HG03575 (cell line): ENCODE measurements at regions not wholly inside any gene's neighbourhood (a gene's known extent, or its start where the extent isn't known, plus 50 kb on each side); places are given as distances from the start of the nearest gene placed in this dataset.

Source experiments
- ATAC-seq: cut with Tn5 transposase; IDR thresholded peaks from one replicate; pipeline ENCODE4 v1.9.1; 2021; ENCODE audit not compliant: unreplicated experiment, insufficient number of reproducible peaks, low FRiP score; ENCODE audit errors: extremely low read depth

DNA sequence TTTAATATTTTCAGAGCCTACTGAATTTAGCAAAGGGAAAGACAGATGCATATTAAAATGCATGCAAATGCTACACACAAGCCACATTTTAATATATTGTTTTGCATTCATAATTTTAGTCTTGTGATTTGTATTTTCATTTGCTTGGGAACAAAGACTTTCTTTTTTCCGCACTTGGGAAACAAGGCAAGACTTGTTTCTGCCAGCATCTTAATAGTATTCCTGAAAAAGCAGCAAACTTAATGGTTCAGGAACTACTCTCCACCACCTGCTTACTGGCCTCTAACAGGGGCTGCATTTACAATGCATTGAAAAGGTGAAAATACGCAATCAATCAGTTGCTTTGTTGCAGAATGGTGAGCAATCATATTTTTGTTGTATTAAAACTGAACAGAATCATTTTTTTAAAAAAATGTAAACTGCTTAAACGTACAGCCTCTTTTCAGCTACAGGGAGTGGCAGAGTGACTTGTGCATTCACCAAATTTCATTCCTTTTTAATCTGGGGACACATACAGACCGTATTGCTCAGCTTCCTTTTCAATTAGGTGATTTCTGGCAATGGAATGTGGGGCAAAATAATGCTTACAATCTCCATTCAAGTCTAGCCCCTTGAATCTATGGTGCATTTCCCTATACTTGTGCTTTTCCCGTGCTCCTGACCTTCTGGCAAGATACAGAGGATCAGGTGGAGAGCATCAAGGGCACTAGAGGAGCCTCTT, 144.1 kb upstream of the BTG1 start:
- ATAC-seq: no peak

DNA sequence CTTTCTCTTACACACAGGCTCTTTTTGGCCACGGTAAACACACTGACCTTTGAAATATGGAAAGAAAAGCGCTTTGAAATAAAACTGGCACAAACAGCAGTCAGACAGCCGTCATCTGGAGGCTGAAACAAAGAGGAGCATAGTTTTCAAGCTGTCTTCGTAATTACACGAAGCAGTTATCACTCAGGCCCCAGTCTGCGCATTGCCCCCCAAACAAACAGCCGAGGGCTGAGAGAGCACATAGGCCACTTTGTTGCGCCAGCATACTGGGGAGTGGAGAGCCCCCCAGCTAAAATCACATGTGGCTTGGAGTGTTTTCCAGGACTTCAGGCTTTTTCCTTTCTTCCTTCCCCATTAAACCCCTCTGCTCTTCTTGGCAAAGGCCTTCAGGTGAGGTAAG, 142.9 kb upstream of the BTG1 start:
- ATAC-seq: no peak

DNA sequence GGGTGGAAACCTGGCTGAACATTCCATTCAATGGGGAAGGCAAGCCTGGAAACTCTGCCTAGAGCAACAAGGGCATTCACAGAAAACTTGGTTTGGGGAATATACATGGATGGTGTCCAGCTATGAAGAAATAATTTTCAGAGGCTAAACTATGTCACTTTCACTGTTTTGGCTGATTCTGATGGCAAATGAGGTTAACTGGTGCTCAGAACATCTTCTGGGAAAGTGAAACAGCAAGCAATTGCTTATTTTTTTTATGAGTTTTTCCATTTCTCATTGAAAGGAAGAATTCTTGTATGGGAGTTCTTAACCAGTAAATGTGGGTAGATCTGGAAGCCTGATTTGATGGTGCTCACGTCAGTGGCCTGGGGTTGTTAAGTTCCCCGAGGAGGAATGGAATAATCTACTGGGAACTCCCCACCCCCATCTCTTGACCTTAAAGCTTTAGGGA, 132.8 kb upstream of the BTG1 start:
- ATAC-seq: no peak

DNA sequence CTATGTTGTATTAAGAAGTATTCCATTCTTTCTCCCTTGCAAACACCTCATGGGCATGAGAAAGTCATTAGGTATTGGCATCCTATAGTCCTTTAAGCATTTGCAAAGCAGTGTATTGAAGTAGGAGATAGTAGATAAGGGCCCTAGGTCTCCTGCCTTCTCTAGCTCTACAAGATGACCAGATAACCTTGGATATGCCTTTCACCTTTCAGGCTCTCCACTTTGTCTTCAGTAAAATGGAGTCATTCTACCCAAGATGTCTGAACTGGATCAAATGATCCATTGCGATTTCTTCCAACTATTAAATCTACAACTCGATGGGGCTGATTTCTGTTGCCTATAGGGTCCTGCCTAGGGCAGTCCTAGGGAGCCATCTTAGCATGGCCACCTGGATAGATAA, 132.1 kb upstream of the BTG1 start:
- no peak for ATAC-seq

DNA sequence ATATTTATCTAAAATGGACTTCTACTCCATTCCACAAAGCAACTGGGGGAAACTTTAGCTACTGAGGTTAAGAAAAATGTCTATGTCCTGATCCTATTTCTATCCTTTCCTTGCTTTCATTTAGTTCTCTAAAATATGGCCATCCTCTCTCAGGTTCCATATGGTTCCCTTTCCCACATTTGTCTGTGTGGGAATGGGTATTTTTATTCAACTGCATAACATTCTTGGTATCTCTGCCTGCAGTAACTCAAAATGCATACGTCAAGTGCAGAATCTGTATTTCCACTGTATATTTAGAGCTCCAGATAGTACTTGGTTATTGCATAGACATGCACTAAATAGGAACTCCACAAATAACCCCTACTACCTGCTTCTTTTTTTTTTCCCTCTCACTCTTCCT, 130.6 kb upstream of the BTG1 start:
- ATAC-seq: no peak

DNA sequence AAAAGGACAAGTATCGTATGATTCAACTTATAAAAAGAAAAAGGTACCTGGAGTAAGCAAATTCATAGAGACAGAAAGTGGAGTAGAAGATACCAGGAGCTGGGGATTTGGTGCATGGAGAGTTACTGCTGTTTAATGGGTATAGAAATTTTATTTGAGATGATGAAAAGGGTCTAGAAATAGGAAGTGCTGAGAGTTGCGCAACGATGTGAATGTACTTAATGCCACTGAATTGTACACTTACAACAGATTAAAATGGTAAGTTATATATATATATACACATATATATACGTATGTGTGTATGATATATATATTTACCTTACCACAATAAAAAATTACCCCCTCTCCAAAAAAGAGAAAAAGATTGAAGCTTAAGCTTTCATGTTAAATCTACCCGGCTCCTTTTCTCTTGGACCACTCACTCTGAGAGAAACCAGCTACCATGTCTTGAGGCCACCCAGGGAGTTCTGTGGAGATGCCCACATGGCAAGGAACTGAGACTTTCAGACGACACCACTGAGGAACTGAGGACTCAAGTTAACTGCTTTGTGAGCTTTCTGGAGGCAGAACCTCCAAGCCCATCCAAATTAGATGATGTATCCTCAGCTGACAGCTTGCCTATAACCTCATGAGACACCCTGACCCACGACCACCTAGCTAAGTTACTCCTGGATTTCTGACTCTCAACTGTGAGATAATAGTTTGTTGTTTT, 130.0 kb upstream of the BTG1 start:
- ATAC-seq: no peak

DNA sequence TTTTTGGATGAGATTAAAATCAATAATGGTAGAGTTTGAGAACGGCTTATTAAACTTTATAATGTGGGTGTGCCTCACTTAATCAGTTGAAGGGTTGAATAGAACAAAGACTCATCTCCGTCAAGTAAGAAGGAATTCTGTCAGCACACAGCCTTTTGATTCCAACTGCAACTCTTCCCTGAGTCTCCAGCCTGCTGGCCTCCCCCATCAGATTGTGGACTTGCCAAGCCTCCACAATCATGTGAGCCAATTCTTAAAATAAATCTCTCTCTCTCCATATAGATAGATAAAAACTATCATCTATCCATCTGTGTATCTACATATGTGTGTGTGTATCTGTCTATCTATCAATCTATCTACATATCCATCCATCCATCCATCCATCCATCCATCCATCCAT, 127.4 kb upstream of the BTG1 start:
- no peak for ATAC-seq

DNA sequence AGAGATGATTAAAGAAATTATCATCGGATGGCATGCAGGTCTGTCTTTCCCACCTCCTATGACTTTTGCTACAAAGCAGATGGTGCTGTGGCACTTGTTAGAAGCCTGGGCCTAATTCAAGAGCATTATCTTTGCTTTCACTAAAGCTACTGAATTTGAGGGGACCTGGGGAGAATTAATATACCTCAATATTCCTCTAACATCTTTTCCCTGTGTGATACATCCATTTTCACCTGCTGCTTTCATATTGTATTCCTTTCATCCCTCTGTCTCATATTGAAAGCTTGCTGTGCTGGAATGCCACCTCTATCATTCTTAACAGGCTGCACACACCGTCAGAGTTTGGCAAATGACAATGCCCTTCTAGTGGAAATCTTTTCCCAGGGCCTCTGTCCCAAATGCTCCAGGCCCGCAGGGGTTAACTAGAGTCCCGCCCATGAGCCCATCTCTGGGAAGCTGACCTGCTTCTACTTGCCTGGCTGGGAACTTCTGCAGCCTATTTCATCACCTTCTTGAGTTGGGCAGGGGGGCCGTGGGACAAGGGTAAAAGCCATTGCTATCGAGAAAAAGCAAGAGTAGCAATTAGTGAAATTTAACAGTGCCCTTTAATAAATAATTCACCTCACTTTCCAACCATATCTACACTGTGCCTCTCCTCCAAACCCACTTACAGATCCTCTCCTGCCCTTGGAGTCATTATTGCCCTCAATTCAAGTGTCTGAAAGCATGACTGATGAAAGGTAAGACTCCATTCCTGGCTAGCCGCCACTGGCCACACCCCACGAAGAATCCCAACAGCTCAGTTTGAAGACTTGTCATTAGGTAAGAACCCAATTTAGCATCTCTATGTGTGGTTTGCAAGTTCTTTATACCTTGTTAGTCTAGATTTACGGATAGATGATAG, 126.7 kb upstream of the BTG1 start:
- ATAC-seq: no peak

DNA sequence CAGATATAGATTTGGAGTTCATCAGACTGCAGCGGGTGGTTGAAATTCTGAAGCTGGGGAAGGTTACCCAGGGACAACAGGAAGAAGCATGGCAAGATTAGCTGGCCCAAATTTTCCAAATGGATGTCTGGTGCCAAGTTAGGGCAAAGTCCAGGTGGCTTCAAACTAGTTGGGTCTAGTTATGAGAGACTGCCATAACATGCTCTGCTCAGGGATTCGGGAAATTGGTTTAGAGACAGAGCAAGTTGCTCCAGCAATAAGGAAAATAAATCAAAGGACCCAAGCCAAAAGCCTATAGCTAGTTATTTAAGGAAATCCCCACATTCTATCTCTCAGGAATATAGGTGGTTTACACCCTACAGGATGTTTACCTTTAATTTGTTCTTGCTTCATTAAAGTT, 125.7 kb upstream of the BTG1 start:
- ATAC-seq: no peak

DNA sequence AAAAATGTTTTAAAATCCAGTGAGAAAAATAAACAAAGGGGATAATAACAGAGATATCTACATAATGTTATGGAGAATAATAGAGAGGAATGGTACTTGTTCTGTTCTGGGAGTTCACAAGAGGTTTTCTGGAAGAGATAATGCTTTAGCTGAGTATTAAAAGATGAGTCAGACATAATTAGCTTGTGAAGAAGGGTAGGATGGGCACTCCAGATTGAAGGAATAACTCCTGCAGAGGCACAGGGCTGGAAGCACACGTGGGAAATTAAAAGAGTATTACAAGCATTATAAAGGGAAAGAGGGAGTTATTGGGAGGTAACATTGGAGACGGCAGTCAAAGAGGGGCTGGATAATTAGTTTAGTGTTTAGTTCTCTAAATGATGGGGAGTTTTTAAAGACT, 124.9 kb upstream of the BTG1 start:
- no peak for ATAC-seq

DNA sequence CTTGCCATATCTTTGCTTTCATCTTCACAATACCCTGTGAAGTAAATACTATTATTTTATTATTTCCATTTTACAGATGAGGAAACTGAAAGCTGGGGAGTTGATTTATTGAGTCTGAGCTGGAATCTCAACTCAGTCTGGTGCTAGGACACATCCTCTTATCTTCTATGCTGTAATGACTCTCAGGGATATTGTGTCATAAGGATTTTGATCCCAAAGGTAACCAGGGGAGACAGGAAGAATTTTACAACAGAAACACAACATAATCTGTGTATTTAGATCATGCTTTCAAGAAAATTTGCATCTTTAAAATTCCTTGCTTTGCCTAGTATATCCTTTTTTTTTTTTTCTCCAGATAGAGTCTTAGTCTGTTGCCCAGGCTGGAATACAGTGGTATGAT, 123.3 kb upstream of the BTG1 start:
- ATAC-seq: no peak

DNA sequence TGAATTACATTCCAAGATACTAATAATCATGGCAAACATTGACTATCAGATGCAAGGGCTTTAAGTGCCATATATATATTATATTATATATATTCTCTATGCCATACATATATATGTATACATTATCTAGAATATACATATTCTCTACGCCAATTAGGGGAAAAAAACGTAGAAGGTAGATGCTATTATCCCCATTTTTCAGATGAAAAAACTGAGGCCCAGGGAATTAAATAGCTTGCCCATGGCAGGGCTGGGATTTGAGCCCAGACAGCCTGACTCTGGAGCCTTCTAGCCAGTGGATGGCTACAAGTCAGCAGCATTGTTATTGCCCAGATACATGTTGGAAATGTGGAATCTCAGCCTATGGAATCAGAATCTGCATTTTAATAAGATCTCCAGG, 116.0 kb upstream of the BTG1 start:
- no peak for ATAC-seq

DNA sequence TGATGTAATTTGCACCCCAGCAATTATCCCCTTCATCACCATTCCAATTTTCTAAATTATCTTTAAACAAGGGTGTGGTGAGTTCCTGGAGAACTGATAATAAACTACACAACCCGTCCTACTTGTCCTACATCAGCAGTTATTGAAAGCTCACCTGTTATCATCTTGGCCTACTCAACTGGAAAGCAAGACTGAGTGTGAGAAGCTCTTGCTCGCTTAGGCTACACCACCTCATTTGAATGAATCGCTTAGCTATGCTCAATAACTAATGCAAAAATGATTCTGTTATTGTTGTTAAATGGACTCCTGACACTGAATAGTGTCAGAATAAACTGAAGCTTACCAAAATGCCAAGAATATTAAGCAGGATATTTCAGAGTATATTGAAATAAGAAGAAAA, 115.4 kb upstream of the BTG1 start:
- ATAC-seq: no peak

DNA sequence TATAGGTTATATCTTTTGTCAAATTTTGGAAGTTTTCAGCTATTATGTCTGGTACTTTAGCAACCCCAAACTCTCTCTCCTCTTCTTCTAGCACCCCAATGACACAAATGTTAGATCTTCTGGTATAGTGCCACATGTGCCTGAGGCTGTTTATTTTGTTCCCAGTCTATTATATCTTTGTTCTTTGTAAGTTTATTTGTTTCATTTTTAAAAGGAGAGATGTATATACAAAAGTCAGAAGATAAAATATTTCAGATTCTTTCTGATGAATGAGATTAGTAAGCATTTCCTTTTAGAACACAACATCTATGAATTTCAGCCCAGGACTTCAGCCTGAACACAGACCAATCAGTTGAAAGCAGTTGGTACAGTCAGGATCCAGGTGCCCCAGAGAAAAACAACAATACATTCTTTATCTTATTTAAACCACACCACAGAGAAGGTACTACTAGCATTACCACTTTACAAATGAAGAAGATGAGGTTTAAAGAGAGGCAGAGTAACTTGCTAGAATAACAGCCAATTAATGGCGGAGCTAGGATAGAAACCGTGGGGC, 114.1 kb upstream of the BTG1 start:
- ATAC-seq: no peak

DNA sequence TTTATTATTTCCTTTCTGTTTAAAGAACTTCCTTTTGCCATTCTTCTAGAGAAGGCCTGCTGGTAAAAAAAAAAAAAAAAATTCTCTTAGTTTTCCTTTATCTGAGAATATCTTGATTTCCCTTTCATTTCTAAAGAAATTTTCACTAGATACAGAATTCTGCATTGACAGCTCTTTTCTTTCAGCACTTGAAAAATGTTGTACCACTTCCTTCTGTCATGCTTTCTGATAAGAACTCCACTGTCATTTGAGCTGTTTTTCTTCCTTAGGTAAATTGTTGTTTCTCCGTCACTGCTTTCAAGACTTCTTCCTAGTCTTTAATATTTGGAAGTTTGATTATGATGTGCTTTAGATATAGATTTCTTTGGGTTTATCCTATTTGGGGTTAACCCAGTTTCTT, 113.6 kb upstream of the BTG1 start:
- ATAC-seq: no peak

DNA sequence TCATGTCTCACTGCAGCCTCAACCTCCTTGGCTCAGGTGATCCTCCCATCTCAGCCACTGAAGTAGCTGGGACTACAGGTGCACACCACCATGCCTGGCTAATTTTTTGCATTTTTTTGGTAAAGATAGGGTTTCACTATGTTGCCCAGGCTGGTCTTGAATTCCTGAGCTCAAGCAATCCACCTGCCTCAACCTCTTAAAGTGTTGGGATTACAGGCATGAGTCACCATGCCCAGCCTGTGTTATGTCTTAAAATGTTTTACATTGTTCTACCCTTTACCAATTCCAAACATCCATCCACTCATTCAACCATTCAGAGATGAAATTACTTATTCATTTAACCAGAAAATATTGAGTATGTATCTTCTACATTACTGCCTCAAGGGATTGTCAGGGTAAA, 111.6 kb upstream of the BTG1 start:
- ATAC-seq: no peak

DNA sequence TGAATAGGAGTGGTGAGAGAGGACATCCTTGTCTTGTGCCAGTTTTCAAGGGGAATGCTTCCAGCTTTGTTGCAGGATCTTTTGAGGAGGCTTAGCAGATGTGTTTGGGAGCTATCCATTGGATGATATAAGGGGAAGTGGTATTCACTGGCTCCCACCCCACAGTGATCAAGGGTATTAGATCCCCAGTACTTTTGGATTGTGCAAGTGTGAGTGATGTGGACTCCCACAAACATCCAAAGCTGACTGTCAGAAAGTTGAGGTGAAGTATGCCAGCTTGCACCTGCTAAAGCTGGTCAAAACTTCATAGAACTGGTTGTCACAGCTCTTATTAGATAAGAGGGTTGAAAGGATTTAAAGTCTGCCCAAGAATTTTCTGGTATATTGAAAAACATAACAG, 110.1 kb upstream of the BTG1 start:
- no peak for ATAC-seq

DNA sequence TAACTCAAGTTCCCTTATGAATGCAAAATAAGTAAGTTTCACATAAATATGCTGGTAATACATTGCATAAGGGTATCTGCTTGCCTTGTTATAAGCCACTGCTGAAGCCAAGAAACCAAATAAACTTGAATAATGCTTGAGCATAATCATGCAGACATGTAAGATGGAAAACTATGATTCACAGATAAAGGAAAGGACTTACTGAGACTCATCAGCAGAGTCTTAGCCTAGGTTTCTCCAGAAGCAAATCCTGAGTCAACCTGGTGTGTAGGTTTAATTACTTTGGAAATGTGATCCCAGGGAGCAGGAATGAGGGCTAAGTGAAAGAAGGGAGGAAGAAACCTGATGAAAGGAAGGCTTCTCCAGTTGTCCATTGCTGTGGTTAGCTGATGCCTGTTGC, 107.7 kb upstream of the BTG1 start:
- ATAC-seq: no peak

DNA sequence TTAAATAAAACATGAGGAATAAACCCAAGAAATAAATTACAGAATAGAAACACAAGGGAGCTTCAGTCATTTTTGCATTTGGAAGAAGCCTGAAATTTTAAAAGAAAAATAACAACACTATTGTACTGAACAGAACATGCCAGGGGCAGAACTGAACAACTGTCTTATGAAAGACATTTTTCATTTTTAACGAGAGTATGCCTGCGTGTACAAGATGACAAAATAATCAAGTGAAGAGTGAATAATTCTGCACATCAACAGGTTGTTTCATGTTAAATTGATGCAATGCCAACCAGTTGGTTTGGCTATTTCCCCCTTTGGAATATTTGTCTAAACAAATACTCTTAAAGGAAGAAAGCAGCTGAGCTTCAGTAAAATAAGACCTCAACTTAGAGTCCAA, 103.3 kb upstream of the BTG1 start:
- ATAC-seq: no peak

DNA sequence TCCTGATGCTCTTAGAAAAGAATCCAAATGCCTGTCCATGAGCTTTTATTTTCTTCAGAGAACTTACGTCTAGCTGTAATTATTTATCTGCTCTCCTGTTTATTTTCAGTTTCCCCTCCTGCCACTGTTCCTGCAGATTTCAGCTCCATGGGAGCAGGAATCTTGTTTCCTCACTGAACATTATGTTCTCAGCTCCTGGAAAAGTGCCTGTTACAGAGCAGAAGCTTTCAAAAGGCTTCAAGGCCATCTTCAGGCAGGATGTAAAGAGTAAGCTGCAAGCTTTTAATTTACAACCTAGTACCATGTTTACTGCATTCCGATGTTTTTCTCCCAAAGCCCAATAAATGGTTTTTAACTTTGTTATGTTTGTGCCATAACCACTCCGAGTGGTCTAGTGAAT, 98.4 kb upstream of the BTG1 start:
- no peak for ATAC-seq
